ENCODE measurements at regions not wholly inside any gene's neighbourhood (a gene's known extent, or its start where the extent isn't known, plus 50 kb on each side); places are given as distances from the start of the nearest gene placed in this dataset.
A peak's percentile ranks its signal among the peaks of the same experiment; 100 is the strongest.

DNA sequence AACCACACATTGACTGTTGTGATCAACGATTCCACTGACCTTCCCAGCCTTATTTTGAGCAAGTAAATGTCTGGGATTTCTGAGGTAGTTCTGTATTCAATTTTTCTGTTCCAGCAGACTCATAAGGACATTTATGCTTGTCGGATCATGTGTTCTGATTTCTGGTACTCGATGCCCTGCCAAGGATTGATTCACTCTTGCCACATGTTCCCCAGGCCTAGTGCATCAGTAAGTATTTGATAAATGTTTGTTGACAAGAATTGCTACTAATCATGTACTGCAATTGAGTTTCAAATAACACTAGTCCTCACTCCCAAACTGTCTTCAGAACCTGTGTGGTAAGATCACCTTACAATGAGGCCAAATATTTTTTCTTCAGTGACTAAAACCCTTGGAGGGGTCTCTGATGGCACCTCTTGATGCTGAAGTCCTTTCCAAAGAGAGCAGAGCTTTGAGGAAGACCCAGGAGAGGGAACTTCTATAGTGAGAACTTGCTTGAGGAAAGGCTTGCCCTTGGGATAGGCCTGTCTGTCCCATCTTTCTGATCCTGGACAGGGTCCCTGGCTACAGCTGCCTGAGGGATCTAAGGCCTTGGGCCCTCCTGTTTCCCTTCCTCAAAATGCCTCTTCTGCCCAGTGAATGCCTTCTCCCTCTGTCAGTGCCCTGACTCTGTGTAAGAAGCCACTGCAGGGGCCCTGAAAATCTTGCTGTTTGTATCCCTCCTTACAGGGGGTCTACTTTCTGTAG, 115.8 kb upstream of the FAM78B start:
- DNase-seq (ENCODE audit: extremely low spot score), result no peak
- ChIA-PET POLR2A (no interaction called here), CTCF (interaction anchor here (0.9 kb wide), 1 partner anchor 17 kb away, joined by 3 read pairs; no protein-coding TSS in a partner anchor)
- TF ChIP-seq, protein P1, sequence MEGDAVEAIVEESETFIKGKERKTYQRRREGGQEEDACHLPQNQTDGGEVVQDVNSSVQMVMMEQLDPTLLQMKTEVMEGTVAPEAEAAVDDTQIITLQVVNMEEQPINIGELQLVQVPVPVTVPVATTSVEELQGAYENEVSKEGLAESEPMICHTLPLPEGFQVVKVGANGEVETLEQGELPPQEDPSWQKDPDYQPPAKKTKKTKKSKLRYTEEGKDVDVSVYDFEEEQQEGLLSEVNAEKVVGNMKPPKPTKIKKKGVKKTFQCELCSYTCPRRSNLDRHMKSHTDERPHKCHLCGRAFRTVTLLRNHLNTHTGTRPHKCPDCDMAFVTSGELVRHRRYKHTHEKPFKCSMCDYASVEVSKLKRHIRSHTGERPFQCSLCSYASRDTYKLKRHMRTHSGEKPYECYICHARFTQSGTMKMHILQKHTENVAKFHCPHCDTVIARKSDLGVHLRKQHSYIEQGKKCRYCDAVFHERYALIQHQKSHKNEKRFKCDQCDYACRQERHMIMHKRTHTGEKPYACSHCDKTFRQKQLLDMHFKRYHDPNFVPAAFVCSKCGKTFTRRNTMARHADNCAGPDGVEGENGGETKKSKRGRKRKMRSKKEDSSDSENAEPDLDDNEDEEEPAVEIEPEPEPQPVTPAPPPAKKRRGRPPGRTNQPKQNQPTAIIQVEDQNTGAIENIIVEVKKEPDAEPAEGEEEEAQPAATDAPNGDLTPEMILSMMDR (IDR thresholded peaks at IDR 0.05; ENCODE audit: control extremely low read depth, extremely low read depth, low read depth, missing control alignments), result no peak

- TF ChIP-seq, protein P1 (IDR thresholded peaks at IDR 0.05; ENCODE audit: control extremely low read depth, extremely low read depth, low read depth, missing control alignments), result no peak
- CTCF ChIA-PET, result interaction anchor here (0.9 kb wide), 1 partner anchor 16 kb away, joined by 3 read pairs; no protein-coding TSS in a partner anchor
- POLR2A ChIA-PET, result no interaction called here
- no peak for DNase-seq (ENCODE audit: extremely low spot score)
Observed at GRCh38 chr1:166283190-166283589, 116.4 kb upstream of the FAM78B start.

GRCh38 chr1:166283600-166283999, 116.8 kb upstream of the FAM78B start:
- CTCF ChIA-PET, result interaction anchor here (0.9 kb wide), 1 partner anchor 15 kb away, joined by 3 read pairs; no protein-coding TSS in a partner anchor
- no peak for DNase-seq (ENCODE audit: extremely low spot score)
- TF ChIP-seq, protein P1 (IDR thresholded peaks at IDR 0.05; ENCODE audit: control extremely low read depth, extremely low read depth, low read depth, missing control alignments), result no peak
- POLR2A ChIA-PET, result no interaction called here

- no peak for DNase-seq (ENCODE audit: extremely low spot score)
- POLR2A ChIA-PET, result no interaction called here
- CTCF ChIA-PET, result no interaction called here
- TF ChIP-seq, protein P1 (IDR thresholded peaks at IDR 0.05; ENCODE audit: control extremely low read depth, extremely low read depth, low read depth, missing control alignments), result no peak
Observed at GRCh38 chr1:166289309-166290050, 122.7 kb upstream of the FAM78B start.

DNA sequence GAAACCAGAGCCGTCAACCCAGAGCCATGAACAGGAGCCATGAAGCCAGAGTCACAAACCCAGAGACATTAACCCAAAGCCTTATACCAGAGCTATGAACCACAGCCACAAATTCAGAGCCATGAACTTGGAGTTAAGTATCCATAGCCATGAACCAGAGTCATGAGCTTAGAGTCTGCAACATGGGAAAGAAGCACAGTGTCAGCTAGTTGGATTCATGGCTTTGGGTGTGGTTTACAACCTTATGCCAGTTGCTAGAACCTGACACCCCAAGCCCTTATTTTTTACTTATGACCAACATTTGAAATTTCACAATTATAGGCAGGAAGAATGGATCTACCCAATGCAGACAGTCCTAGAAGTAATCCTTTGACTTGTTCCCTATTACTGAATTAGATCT, 128.9 kb upstream of the FAM78B start:
- CTCF ChIA-PET, result interaction anchor here (0.7 kb wide), 1 partner anchor 20 kb away, joined by 3 read pairs; no protein-coding TSS in a partner anchor

GRCh38 chr1:166297993-166298392, 131.2 kb upstream of the FAM78B start:
- TF ChIP-seq, protein P1 (IDR thresholded peaks at IDR 0.05; ENCODE audit: control extremely low read depth, extremely low read depth, low read depth, missing control alignments), result no peak
- peak; percentile 11 for DNase-seq (ENCODE audit: extremely low spot score)
- ChIA-PET CTCF (no interaction called here), POLR2A (no interaction called here)

More for the DNA sequence above, 128.9 kb upstream of the FAM78B start:
- TF ChIP-seq, protein P1 (IDR thresholded peaks at IDR 0.05; ENCODE audit: control extremely low read depth, extremely low read depth, low read depth, missing control alignments), result no peak
- POLR2A ChIA-PET, result no interaction called here
- DNase-seq (ENCODE audit: extremely low spot score), result no peak

All from GM10248 (cell line).